HG03565 (cell line): ENCODE measurements at regions not wholly inside any gene's neighbourhood (a gene's known extent, or its start where the extent isn't known, plus 50 kb on each side); places are given as distances from the start of the nearest gene placed in this dataset.

Source experiments
- ATAC-seq: cut with Tn5 transposase; IDR thresholded peaks from one replicate; pipeline ENCODE4 v1.9.1; 2021; ENCODE audit warnings: mild to moderate bottlenecking, moderate library complexity; ENCODE audit not compliant: unreplicated experiment

DNA sequence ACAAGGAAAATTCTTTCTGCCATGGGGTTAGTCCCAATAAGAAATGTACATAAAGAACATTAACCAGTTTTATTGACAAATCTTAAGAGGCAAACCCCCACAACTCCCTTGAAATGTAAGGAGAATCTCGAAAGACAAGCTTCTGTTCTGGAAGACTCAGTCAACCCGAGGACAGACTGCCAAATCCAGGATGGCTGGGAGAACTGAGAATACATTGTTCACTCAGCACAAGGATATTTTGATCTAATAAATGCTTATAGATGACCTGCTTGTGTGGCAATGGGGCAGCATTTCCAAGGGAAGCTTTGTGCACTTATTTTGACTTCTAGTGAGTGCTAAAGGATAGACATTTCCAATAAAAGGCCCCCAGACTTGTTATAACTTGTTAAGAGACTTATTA, 280.4 kb downstream of the DHX15 start:
- no peak for ATAC-seq

DNA sequence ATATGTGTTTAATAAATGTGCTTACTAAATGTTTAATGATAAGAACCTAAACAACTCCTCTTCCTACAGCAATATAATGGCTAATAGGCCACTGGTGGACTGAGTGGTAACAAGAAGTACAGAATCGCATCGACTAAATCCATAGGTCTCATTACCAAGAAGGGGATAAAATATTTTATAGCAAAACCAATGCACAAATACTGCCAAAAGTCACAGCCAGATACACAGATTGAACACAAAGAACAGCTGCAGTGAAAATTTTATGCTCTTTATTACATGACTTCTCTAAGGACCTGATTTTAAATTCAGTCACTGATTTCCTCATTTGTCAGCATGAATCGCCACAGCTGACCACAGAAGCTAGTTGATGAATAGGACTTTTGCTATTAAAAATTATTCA, 285.4 kb downstream of the DHX15 start:
- ATAC-seq = no peak

DNA sequence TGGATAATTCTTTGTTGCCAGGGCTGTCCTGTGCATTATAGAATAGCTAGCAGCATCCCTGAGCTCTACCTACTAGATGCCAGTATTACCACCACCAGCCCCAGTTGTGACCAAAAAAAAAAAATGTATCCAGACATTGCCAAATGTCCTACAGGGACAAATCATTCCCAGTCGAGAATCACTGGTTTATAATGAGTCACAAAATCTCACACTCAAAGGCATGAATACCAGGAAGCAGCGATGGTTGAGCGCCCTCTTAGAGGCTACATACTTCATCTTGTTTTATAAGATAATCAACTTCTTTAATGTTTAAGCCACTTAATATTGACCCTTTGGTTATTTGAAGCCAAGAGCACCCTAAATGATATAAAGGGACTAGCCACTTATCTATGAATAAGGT, 297.3 kb downstream of the DHX15 start:
- ATAC-seq = no peak

DNA sequence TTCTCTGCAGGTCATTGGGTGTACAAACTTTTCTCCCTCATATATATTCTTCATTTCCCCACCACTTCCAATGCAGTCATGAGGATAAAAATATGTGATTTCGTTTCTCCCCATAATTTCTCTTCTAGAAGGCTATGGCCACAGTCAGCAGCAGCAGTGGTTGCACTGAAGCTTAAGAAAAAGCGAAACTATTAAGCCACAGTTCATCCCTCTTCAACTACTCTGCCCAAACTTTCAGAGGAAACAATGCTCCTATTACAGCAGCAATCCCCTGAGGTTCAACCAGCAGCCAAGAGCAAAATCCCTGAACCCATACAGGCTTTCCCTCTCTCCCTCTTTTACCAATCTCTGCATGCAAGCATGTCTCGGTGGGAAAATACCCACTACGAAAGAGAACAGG, 298.6 kb downstream of the DHX15 start:
- ATAC-seq = no peak

DNA sequence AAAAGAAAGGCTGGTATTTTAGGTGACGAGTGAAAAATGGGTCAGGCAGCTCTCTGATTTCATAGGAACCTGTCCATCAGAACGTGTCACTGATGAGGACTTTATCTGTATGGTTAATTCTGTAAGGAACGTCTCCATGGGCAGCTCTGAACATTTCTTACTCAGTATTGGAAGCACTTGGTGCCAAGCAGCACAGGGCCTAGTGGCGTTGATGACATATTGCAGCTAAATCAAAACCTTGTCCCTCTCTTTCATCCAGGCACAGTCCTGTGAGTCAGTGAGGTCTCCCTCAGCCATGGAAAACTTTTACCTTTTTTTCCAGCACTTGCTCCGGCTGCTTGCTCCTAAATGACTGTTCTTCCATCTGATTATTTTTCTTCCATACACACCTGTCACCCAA, 301.9 kb downstream of the DHX15 start:
- no peak for ATAC-seq

DNA sequence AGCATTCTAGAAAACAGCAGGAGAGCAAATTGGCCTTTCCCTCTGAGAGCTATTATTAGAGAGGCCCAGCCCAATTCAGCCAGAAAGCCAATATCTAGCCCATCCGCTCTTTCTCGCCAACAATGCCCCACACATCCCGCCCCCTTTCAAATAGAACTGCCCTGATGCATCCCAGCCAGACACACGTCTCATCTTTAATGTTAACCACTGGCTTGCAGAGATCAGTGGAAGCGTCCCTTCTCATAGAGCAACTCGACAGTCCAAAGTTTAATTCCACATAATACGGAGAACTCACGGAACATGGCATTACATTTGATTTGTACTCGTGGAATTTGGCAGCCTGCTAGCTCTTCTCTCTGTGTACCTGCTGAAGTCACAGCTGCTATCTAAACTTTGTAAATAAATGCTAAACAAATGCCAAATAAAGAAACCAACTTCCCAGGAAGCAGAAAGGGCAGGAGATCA, 304.4 kb downstream of the DHX15 start:
- ATAC-seq = no peak

DNA sequence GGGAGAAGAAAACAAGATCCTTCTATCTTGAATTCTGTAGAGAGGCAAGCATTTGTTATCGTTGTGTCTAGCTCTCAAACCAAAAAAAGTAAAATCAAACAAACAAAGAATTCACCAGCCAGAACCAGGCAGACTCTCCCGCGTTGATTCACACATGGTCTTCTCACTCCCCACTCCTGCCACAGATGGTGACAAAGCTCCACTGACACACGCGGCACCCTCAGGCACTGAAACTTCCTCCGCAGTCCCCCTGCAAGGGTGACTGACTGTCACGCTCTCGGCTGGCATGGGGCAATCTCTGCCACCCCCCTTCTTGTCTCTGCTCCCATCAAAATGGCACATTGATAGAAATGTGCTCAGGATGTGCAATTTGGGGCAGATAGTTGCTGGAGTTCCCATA, 304.9 kb downstream of the DHX15 start:
- no peak for ATAC-seq

DNA sequence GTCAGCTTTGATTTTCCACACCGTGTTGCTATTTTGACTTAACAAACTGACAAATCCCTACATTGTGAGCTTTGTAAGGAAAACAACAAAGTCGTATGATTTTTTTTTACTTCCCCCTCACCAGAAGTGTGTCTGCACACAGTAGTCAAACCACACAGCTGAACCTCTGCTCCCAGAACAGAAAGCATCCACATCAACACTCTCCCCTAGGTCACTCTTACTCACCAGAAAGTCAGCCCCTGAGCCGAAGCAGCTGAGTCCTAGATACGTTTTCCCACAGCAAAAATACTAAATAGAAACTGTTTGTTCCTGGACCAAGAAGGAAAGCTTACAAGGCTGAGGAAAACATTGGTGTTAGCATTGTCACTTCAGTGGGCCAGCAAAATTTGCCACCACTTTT, 305.7 kb downstream of the DHX15 start:
- ATAC-seq = no peak

DNA sequence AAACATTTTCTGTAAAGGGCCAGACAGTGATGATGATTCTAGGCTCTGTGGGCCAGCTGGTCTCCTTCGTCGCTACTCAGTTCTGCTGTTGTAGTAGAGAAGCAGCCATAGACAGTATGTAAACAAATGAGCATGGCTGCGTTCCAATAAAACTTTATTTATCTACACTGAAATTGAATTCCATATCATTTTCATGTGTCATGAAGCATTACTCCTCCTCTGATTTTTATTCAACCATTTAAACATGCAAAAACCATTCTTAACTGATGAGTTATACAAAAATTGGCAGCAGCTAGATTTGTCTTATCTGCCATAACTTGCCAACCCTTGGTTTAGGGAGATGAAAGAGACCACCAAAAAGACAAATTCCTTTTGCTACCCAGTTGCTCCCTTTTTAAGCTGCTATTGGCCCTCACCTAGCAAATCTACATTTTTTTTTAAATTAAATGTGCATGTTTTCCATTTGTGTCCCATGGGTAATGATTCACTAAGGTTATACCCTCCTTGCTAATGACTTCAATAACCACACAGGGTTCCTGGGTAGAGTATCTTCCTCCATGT, 309.9 kb downstream of the DHX15 start:
- no peak for ATAC-seq

DNA sequence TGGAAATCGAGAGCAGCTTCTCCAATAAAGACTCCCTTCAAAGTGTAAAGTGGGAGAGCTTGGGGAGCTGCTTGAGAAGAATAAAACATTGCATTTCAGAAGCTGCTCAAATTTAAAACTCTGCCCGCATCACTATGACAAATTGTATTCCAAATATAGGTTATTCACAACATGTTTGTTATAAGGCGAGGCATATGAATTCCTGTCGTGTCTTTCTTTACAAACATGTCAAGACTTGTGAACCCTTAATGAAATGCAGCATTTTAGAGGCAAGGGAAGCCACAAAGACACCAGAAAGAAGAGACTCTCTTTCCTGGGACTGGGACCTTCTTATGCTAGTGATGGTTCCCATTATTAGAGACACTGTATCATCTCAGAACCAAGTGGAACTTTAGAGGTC, 311.2 kb downstream of the DHX15 start:
- ATAC-seq = no peak

DNA sequence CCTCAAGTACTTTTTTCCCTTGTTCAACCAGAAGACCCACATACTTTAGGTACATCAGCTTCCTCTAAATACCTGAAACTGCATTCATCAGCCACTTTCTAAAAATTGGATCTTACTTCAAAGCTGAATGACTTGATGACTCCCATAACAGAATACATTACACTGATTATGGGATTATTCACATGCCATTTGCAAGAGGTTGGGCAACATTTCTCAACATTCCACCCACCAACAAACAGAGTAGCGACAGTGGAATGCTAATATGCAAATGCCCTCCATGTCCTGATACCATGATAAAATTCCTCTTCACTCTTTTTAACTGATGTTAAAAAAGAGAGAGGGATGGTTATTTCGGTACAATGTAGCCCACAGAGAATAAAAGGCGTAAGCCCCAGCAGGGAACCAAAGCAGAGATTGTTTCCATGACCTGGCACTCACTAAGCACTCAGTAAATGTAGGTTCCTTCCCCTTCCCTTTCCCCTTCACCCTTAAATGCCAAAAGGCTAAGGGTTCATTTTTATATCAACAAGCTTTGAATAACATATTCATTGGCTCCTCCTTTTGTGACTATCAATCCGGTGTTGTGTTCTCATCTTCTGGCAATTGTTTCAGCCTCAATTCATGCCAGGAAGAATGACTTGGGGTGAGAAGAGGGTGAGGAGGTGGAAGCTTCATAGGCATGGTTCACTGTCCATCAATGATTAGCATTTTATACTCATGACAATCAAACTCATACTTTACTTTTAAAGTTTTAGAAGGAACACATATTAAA, 317.2 kb downstream of the DHX15 start:
- no peak for ATAC-seq

DNA sequence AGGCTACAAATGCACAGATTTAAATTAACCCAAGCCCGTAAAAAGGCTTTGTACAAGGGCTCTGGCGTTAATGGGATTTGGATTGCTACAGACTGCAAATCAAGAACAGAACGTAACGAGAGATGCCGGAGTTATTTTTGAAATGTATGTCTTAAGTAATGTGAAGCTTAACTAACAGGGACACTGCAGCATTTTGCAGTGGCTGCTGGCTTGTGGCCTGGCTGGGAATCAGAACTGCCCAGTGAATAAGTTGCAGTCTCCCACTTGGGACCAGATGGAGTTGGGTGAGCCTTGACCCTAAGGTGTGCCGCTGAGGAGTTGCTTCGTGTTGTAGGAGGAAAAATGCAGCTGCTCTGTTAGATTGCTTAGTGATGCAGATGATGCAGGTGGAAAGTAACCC, 318.4 kb downstream of the DHX15 start:
- ATAC-seq = no peak

DNA sequence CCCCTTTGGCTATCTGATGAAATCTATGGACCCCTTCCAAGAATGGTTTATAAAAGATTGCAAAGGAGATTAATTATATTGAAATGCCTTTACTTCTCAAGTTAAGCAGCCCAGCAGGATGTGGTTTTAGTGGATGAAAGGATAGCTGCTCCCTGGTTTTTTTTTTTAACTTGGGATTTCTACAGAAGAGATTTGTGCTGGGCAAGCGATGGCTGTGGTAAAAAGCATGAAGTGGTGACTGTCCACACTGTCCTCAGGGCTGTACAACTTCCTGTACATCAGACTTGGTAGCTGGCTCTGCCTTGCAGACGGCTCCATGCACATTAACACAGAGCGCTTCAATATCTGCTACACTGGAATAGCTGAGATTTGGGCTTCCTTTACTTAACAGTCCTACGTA, 321.7 kb downstream of the DHX15 start:
- ATAC-seq = no peak

DNA sequence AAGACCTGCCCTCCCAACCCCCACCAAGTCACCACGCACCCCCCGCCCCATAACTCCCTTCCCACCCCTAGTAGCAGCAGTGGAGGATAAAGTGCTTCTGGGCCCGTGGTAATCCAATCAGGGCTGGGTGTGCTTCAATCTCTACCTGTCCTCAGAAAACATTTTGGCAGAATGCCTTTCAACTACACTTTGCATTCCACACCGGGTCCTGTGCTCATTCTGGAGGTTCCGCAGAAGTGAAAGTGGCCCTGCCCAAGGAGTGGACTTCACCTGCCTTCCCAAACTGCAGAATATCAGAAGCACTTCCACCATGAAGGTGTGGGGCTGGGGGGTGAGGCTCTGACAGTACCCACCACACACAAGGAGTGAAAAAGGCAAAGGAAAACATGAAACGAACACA, 322.3 kb downstream of the DHX15 start:
- no peak for ATAC-seq

DNA sequence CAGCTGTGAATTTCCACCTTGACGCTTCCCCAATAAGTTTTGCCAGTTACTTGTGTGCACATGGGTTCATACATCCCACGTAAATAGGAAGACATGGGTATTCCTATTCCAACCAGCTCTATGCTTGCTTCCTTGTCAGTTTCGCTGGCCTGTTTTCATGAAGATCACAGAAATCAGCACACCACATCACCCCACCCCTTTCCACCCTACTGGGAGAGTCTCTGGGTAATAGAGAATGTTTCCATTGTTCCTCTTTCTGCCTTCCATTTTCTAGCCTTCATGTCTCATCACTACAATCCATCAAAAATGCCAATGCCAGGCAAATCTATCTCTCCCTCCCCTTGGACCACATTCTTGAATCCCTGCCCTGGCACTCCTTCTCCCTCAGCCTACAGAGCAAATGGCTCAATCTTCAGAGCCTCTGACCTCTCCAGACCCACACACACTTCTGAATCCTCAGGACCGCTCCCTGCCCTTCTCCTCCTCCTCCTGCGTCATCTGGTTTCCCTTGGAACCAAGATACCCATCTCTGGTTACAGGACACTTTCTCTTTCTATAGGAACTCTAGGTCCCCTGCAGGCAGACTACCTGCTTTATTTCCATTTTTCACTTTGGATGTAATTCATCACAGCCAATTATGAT, 323.3 kb downstream of the DHX15 start:
- no peak for ATAC-seq

DNA sequence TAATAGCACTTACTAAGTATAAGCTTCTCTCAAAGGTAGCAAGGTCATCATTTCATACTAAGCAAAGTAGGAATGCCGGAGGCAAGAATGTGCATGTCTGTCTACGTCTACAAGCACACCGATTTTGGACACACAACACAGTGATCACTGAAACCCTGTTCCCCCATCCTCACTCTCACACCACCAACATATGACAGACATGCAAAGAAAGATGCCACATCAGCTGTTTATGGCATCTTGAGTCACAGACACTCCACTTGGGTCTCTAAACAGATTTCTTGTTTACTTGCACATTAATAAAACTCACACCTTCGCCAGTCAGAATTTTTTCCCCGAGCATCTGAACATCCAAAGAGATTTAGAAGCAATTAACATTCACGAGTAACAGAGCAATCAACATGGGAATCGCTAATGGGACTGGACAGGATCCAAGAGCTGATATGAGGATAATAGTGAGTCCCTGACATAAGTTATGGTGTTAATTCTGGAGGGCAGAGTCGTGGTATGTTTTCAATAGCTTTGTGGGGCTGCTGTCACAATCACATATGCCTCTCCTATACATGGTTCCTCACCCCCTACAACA, 324.1 kb downstream of the DHX15 start:
- ATAC-seq = no peak

DNA sequence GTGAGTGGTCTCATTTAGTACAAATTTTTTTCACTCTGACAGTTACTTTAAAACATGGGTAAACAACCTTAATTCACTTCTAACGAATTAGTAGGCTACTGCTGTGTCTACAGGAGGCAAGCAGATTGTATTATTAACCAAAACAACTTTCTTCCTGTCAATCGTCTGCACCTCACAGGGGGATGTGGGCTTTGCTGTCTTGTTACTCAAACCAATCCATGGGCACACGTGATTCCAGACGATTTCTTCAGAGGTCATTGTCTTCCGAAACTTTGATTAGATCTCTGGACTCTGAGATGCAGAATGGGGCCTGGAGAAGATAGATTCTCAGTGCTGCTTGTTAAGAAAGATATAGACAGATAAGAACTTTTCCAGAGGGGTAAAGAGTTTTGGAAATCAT, 327.8 kb downstream of the DHX15 start:
- no peak for ATAC-seq

DNA sequence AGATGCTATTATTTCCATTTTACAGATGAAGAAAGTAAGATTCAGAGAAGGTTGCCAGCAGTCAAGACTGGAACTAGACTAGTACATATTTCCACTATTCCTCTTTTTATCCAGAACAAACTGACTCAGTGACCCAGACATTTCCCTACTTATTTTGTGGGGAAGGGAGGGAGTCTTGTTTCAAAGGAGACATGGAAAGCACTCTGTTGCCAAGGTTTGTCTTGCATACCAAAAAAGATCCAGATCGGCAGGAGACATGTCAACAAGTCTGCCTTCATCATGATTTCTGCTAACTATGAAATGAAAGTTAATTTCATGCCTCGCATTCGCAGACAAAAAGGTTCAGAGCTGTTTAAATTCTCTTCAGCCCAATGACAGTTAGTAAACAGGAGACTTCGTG, 328.3 kb downstream of the DHX15 start:
- ATAC-seq = no peak

DNA sequence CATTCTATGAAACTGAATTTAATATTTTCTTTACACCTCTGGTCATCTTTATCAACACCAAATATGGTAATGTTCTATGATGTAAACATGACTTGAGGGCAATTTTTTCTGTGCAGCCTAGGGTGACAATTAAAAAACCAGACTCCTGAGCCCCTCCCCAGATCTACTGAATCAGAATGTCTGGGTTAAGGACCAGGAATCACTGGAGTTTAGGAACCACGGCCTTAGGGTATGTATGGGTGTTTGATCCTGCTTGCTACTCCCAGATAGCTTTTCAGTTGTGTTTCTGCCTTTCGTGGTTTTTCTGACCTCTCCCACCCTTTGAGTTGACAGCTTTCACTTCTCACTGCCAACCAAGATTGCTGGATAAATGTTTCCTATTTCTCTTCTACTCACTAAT, 332.2 kb downstream of the DHX15 start:
- ATAC-seq = no peak

DNA sequence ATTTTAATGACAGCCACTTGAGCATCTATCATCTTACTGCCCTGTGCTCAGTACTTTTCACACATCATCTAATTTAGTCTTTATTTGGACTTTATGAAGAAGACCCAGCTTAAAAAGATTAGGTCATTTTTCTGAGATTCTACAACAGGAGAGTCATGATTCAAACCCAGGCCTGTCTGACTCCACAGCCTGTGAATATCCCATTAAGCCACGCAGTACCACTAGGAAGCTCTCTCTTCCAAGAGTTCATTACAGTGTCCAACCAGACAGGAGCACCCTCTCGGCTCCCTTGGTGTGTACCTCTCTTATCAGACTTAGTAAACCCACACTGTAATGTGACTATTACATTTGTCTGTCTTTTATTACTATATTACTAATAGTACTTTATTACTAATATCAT, 332.8 kb downstream of the DHX15 start:
- no peak for ATAC-seq

DNA sequence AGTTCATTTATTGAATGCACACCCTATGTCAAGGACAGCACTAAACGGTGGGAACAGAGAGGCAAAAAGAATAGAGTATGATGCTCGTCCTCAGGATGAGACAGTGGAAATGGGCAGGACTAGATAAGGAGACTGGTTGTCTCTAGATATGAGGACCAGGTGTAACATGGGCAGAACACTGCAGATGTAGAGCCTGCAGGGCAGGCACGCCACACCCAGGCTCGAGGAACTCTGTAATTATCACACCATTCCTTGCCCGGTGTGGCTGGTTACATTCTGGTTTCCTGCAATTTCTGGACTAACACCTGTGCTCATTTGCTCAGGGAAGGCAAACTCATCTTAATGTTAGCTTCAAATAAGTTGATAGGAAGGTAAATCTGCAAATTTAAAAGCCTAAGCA, 334.4 kb downstream of the DHX15 start:
- no peak for ATAC-seq
